HFF-Myc (cell line): ENCODE measurements at regions not wholly inside any gene's neighbourhood (a gene's known extent, or its start where the extent isn't known, plus 50 kb on each side); places are given as distances from the start of the nearest gene placed in this dataset.

Experiments used
- DNase-seq: peaks from one replicate; pipeline ENCODE4 v3.0.0-alpha.2; 2011; ENCODE audit warnings: low read depth; ENCODE audit errors: extremely low read depth
- H3K4me3 ChIP-seq: replicated peaks from 2 replicates; pipeline ENCODE4 v1.5.1; 2011; ENCODE audit warnings: low read depth, mild to moderate bottlenecking, control low read depth, low read length
- TF ChIP-seq, protein P1 (sequence below): IDR thresholded peaks from 2 replicates; pipeline ENCODE4 v1.5.1; 2012; ENCODE audit warnings: mild to moderate bottlenecking, low read depth, low read length, control low read depth; ENCODE audit errors: missing control alignments

DNA sequence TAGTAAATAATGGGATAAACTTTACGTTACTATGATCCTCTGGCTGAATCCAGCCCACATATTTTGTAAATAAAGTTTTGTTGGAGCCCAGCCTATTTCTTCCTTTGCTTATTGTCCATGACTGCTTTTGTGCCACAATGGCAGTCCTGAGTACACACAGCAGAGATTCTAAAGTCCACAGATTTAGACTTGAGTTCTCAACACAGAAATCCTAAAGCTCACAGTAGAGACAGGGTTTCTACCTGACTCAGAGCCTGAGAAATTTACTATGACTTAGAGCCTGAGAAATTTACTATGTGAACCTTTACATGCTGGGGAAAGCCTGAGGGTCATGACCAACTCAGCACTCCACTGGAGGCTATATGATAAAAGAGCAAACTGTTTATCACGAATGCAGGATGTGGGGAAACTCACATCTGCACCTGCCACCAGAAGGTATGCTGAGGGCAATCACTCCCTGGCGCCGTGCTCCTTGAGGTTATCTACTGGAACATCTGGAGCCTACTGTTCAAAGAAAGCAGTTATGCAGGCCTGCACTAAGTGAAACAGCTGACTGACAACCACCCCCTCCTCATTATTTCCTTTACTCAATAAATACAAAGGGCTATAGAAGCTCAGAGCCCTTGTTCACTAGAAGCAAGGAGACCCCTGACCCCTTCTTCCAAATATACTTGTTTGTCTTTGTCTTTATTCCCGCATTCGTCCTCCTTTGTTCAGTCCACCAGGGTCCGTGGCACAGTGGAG is 52.6 kb upstream of the BICD1 start:
- no peak for DNase-seq

More for the DNA sequence above, 52.6 kb upstream of the BICD1 start:
- no peak overlapping the region for H3K4me3 ChIP-seq
- TF ChIP-seq, protein P1, sequence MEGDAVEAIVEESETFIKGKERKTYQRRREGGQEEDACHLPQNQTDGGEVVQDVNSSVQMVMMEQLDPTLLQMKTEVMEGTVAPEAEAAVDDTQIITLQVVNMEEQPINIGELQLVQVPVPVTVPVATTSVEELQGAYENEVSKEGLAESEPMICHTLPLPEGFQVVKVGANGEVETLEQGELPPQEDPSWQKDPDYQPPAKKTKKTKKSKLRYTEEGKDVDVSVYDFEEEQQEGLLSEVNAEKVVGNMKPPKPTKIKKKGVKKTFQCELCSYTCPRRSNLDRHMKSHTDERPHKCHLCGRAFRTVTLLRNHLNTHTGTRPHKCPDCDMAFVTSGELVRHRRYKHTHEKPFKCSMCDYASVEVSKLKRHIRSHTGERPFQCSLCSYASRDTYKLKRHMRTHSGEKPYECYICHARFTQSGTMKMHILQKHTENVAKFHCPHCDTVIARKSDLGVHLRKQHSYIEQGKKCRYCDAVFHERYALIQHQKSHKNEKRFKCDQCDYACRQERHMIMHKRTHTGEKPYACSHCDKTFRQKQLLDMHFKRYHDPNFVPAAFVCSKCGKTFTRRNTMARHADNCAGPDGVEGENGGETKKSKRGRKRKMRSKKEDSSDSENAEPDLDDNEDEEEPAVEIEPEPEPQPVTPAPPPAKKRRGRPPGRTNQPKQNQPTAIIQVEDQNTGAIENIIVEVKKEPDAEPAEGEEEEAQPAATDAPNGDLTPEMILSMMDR = no peak
